ENCODE measurements at regions not wholly inside any gene's neighbourhood (a gene's known extent, or its start where the extent isn't known, plus 50 kb on each side); places are given as distances from the start of the nearest gene placed in this dataset.

GRCh38 chr9:73219985-73220626 lies 68.4 kb downstream of the ANXA1 start:
- Histone ChIP-seq H3K36me3 (ENCODE audit: insufficient read depth, low read length) (no peaks in the 10 kb centered on the region), H3K9me2 (ENCODE audit: low read depth, low read length) (no peaks in the 10 kb centered on the region), H3K9ac (ENCODE audit: low read length) (no peak overlapping the region), H2AFZ (ENCODE audit: low read length) (no peak overlapping the region), H3K4me2 (ENCODE audit: low read length) (no peak overlapping the region), H3F3A (ENCODE audit: insufficient read depth, low read length) (no peaks in the 10 kb centered on the region), H3K27ac (ENCODE audit: low read depth, low read length, poor library complexity, severe bottlenecking) (no peak overlapping the region), H3K4me1 (ENCODE audit: insufficient read depth, low read length, severe bottlenecking) (no peaks in the 10 kb centered on the region), H4K20me1 (ENCODE audit: insufficient read depth, low read length) (no peaks in the 10 kb centered on the region), H3K9me3 (ENCODE audit: low read length) (no peaks in the 10 kb centered on the region), H3K4me3 (ENCODE audit: low read depth, low read length, poor library complexity, severe bottlenecking) (no peak overlapping the region), H3K79me2 (ENCODE audit: insufficient read depth, low read length) (no peaks in the 10 kb centered on the region), H3K27me3 (ENCODE audit: insufficient read depth, low read length) (peaks cover 3% of the 10 kb centered on the region; the same call in 1 of the 2 replicates)
- TF ChIP-seq CTCF (IDR thresholded peaks at IDR 0.05; ENCODE audit: low read length): no peak
- no peak for TF ChIP-seq EZH2 (IDR thresholded peaks at IDR 0.05; ENCODE audit: borderline replicate concordance, low read length)

- H3K79me2 ChIP-seq (ENCODE audit: insufficient read depth, low read length): no peaks in the 10 kb centered on the region
- H4K20me1 ChIP-seq (ENCODE audit: insufficient read depth, low read length): no peaks in the 10 kb centered on the region
- TF ChIP-seq CTCF (IDR thresholded peaks at IDR 0.05; ENCODE audit: low read length): no peak
- no peak for TF ChIP-seq EZH2 (IDR thresholded peaks at IDR 0.05; ENCODE audit: borderline replicate concordance, low read length)
- H3K27me3 ChIP-seq (ENCODE audit: insufficient read depth, low read length): no peaks in the 10 kb centered on the region
- no peak overlapping the region for H3K4me2 ChIP-seq (ENCODE audit: low read length)
- H3K4me1 ChIP-seq (ENCODE audit: insufficient read depth, low read length, severe bottlenecking): no peaks in the 10 kb centered on the region
- H3K27ac ChIP-seq (ENCODE audit: low read depth, low read length, poor library complexity, severe bottlenecking): no peak overlapping the region
- no peaks in the 10 kb centered on the region for H3F3A ChIP-seq (ENCODE audit: insufficient read depth, low read length)
- no peak overlapping the region for H2AFZ ChIP-seq (ENCODE audit: low read length)
- no peak overlapping the region for H3K4me3 ChIP-seq (ENCODE audit: low read depth, low read length, poor library complexity, severe bottlenecking)
- no peak overlapping the region for H3K9ac ChIP-seq (ENCODE audit: low read length)
- no peaks in the 10 kb centered on the region for H3K9me2 ChIP-seq (ENCODE audit: low read depth, low read length)
- no peaks in the 10 kb centered on the region for H3K9me3 ChIP-seq (ENCODE audit: low read length)
- H3K36me3 ChIP-seq (ENCODE audit: insufficient read depth, low read length): no peaks in the 10 kb centered on the region
Observed at GRCh38 chr9:73223594-73223993, 71.9 kb downstream of the ANXA1 start.

- Histone ChIP-seq H3K9ac (ENCODE audit: low read length) (no peak overlapping the region), H3K27ac (ENCODE audit: low read depth, low read length, poor library complexity, severe bottlenecking) (no peak overlapping the region), H2AFZ (ENCODE audit: low read length) (no peak overlapping the region), H3K9me3 (ENCODE audit: low read length) (no peaks in the 10 kb centered on the region), H3K9me2 (ENCODE audit: low read depth, low read length) (no peaks in the 10 kb centered on the region), H3K4me1 (ENCODE audit: insufficient read depth, low read length, severe bottlenecking) (no peaks in the 10 kb centered on the region), H3K79me2 (ENCODE audit: insufficient read depth, low read length) (no peaks in the 10 kb centered on the region), H3K4me2 (ENCODE audit: low read length) (no peak overlapping the region), H3K4me3 (ENCODE audit: low read depth, low read length, poor library complexity, severe bottlenecking) (no peak overlapping the region), H3K27me3 (ENCODE audit: insufficient read depth, low read length) (no peaks in the 10 kb centered on the region), H3K36me3 (ENCODE audit: insufficient read depth, low read length) (no peaks in the 10 kb centered on the region), H4K20me1 (ENCODE audit: insufficient read depth, low read length) (no peaks in the 10 kb centered on the region), H3F3A (ENCODE audit: insufficient read depth, low read length) (no peaks in the 10 kb centered on the region)
- no peak for TF ChIP-seq EZH2 (IDR thresholded peaks at IDR 0.05; ENCODE audit: borderline replicate concordance, low read length)
- no peak for TF ChIP-seq CTCF (IDR thresholded peaks at IDR 0.05; ENCODE audit: low read length)
Observed at GRCh38 chr9:73229543-73229942, 77.9 kb downstream of the ANXA1 start.
